Brain microvascular endothelial cell (primary cell): ENCODE measurements at regions not wholly inside any gene's neighbourhood (a gene's known extent, or its start where the extent isn't known, plus 50 kb on each side); places are given as distances from the start of the nearest gene placed in this dataset.

ENCODE experiments used
- DNase-seq: peaks from one replicate; pipeline ENCODE4 v3.0.0-alpha.2; 2020
- H3K27ac ChIP-seq: fragments of 250-450 bp; sonication (Bioruptor Pico); 2 replicates; pipeline ENCODE4 v1.5.1; 2020; ENCODE audit warnings: mild to moderate bottlenecking, moderate library complexity
- H3K27me3 ChIP-seq: fragments of 250-450 bp; sonication (Bioruptor Pico); replicated peaks from 2 replicates; pipeline ENCODE4 v1.5.1; 2020; ENCODE audit warnings: mild to moderate bottlenecking
- H3K36me3 ChIP-seq: fragments of 250-450 bp; sonication (Bioruptor Pico); replicated peaks from 2 replicates; pipeline ENCODE4 v1.5.1; 2020; ENCODE audit warnings: mild to moderate bottlenecking
- H3K4me3 ChIP-seq: 2 replicates; pipeline ENCODE4 v1.5.1; 2011; ENCODE audit warnings: low read depth, mild to moderate bottlenecking, control low read depth, low read length, moderate library complexity
- in situ Hi-C: cut with HindIII; loops from 2 replicates; pipeline ENCODE4 v1.10.0; 2017; ENCODE audit warnings: low sequenced_read_pairs, low pct_ligation_motif_present
- TF ChIP-seq, protein P1 (sequence below): IDR thresholded peaks from 2 replicates; pipeline ENCODE4 v1.5.1; 2011; ENCODE audit warnings: low read depth, mild to moderate bottlenecking, moderate library complexity, low read length, control low read depth, inconsistent platforms; ENCODE audit errors: missing control alignments

DNA sequence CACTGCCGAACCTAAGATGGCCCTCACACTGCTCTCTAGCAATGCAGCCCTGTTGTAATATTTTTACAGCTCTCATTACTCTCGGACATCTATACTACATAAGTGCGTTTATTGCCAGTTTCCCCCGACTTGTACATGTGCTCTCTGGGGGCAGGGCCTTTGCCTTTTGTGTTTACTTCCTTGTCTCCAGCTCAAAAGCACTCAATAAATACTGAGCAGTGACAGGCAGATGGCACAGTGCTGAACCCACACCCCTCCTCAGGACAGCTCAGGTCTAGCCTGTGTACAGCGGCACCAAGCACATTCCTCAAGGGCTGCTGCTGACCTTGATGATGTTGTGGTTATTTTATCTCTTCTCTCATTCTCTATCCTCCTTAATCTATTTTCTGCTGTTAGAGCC lies 68.0 kb upstream of the ELMO1 start:
- in situ Hi-C loops = no loop called here
- no peak for DNase-seq
- Histone ChIP-seq H3K27me3 (no peaks in the 10 kb centered on the region), H3K36me3 (no peaks in the 10 kb centered on the region), H3K27ac (no peak overlapping the region), H3K4me3 (no peak overlapping the region)
- TF ChIP-seq, protein P1, sequence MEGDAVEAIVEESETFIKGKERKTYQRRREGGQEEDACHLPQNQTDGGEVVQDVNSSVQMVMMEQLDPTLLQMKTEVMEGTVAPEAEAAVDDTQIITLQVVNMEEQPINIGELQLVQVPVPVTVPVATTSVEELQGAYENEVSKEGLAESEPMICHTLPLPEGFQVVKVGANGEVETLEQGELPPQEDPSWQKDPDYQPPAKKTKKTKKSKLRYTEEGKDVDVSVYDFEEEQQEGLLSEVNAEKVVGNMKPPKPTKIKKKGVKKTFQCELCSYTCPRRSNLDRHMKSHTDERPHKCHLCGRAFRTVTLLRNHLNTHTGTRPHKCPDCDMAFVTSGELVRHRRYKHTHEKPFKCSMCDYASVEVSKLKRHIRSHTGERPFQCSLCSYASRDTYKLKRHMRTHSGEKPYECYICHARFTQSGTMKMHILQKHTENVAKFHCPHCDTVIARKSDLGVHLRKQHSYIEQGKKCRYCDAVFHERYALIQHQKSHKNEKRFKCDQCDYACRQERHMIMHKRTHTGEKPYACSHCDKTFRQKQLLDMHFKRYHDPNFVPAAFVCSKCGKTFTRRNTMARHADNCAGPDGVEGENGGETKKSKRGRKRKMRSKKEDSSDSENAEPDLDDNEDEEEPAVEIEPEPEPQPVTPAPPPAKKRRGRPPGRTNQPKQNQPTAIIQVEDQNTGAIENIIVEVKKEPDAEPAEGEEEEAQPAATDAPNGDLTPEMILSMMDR = no peak

DNA sequence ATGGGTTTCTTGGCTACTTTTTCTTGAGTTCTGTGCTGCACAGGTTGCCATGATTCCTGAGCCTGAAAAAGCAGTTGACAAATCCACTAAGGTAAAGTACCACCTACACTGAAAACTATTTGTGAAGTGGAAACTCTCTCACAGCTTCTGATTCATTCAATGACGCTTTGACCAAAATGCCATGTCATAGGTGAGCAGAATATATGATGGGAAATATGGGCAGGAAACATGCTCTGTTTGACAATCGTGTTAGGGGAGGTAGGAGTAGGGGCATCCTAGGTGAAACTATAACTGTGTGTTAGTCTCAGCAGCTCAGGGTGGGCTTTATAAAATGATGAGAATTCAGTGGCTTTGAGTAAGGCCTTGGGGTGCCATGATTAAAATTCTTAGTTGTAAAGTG lies 69.6 kb upstream of the ELMO1 start:
- no peak overlapping the region for H3K4me3 ChIP-seq
- H3K36me3 ChIP-seq = no peaks in the 10 kb centered on the region
- TF ChIP-seq, protein P1 = no peak
- no peak for DNase-seq
- no peaks in the 10 kb centered on the region for H3K27me3 ChIP-seq
- H3K27ac ChIP-seq = no peak overlapping the region
- in situ Hi-C loops = no loop called here

DNA sequence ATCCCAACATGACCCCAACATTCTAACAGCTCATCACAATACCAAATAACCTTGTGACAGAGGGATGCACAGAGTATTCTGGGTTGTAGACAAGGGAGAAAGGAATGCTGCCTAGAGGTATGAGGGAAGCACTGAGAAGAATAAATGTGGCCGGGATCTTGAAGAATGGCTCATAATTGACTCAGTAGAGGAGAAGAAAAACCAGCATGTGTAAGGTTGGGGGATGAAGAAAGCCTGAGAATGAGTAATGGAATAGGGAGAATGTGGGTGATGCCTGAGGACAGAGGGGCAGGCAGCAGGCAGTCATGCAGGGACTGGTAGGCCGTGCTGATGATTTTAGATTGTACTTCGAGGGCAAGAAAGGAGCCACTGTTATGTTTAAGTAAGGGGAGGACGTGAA lies 75.4 kb upstream of the ELMO1 start:
- in situ Hi-C loops = no loop called here
- H3K4me3 ChIP-seq = no peak overlapping the region
- TF ChIP-seq, protein P1 = no peak
- no peaks in the 10 kb centered on the region for H3K27me3 ChIP-seq
- DNase-seq = no peak
- H3K27ac ChIP-seq = no peak overlapping the region
- H3K36me3 ChIP-seq = no peaks in the 10 kb centered on the region

DNA sequence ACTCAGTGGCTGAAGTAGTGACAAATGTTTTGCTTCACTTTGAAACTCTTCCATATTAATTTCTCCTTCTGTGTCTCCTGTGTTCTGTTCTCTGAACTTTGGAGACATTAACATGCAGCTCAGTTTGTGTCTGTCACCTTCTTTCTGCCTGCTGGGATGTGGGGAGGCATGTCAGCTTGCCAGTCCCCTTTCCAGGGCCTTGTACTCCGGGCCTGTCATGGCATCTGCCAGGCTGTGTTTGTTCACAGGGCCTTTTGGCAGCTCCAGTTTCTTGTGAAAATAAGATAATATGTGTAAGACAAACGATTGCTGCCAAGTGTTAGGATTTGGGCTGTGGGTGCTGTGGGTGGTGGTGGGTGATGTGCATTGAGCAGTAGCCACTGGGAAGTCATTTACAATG lies 76.1 kb upstream of the ELMO1 start:
- TF ChIP-seq, protein P1 = no peak
- no peak for DNase-seq
- no peaks in the 10 kb centered on the region for H3K36me3 ChIP-seq
- in situ Hi-C loops = no loop called here
- no peak overlapping the region for H3K27ac ChIP-seq
- no peaks in the 10 kb centered on the region for H3K27me3 ChIP-seq
- H3K4me3 ChIP-seq = no peak overlapping the region

DNA sequence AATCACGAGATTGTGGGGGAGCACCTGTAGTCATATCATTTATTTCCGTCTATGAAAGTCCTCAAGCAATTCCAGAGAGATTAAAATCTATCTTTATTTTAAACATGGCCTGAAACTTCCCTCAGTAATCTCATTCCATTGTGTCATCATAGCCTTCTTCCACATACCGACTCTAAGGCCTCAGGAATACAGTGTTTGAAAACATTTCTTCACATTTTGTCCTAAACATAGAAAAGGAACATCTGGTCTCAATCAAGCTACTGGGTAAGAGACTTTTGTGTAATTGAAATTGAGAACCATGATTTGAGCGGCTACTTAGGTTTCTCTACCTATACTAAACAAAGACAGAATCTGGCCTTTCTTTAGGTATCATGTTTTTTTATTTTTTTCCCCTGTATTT lies 78.0 kb upstream of the ELMO1 start:
- TF ChIP-seq, protein P1 = no peak
- no peaks in the 10 kb centered on the region for H3K36me3 ChIP-seq
- in situ Hi-C loops = no loop called here
- no peak for DNase-seq
- H3K27ac ChIP-seq = no peak overlapping the region
- no peak overlapping the region for H3K4me3 ChIP-seq
- H3K27me3 ChIP-seq = no peaks in the 10 kb centered on the region

DNA sequence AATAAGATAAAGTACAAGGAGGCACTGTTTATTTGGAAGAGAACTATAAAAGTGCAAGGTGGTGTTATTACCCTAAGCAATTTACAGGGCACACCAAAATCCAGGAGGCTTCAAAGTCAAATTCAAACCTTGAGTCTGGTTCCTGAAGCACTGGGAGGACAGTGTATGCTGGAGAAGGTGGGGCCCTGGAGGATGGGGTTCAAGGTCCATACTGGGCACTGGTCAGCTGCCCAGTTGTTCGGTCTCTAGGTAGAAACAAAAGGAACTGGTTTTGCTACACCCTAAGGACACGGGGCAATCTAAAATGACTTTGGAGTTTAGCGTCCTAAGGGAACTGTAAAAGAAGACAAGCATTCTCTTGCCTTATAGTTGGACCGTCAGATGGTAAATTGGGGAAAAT lies 78.4 kb upstream of the ELMO1 start:
- in situ Hi-C loops = no loop called here
- H3K4me3 ChIP-seq = no peak overlapping the region
- TF ChIP-seq, protein P1 = no peak
- no peak overlapping the region for H3K27ac ChIP-seq
- no peak for DNase-seq
- H3K36me3 ChIP-seq = no peaks in the 10 kb centered on the region
- H3K27me3 ChIP-seq = no peaks in the 10 kb centered on the region
